ENCODE measurements at regions not wholly inside any gene's neighbourhood (a gene's known extent, or its start where the extent isn't known, plus 50 kb on each side); places are given as distances from the start of the nearest gene placed in this dataset.

DNA sequence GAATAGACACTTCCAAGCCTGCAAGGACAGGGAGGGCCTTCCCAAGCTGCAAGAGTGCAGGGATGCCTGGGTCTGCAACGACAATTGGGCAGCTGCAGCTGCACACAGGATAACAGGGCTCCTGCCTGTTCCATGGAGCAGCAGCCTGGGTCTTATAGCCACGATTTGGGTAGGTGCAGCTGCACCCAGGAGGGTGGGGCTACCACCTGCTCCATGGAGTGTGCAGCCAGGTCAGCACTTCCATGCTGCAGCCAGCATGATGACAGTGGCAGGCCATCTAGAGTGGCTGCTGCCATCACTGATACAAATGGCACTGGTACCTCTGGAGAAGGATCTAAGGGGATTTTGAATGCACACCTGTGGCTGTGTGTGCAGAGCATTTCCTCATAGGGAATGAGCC, 528.5 kb downstream of the DSC3 start:
- DNase-seq: no peak

DNA sequence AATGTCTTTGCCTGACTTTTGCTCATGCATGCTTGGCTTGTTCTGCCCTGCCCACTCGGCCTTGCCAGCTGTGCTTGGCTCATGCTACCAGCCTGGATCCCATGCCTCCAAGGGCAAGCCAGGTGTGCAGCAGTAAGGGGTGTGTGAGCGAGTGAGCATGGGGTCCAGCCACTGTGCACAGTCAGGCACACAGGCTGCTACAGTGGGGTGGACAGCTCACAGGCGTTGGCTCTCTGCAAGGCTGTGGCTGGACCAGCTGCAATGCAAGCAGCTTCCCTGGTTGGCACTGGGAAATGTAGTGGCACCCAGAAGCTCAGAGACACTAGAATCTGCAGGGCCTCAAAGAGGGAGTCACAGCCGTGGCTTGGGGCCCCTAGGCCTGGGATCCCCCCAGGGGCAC, 529.7 kb downstream of the DSC3 start:
- no peak for DNase-seq

DNA sequence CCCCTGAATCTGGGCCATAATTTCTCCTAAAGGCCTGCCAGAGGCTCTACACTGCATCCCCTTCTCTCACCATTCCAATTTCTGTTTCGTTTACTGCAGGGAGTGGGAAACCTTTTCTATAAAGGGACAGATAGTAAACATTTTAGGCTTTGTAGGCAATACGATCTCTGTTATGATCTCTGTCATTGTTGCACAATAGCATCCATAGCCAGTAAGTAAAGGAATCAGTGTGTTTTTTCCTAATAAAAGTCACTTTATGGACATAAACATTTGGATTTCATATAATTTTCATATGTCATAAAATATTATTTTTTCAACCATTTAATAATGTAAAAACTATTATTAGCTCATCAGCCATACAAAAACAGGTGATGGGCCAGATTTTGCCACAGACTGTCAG, 531.7 kb downstream of the DSC3 start:
- DNase-seq: no peak

DNA sequence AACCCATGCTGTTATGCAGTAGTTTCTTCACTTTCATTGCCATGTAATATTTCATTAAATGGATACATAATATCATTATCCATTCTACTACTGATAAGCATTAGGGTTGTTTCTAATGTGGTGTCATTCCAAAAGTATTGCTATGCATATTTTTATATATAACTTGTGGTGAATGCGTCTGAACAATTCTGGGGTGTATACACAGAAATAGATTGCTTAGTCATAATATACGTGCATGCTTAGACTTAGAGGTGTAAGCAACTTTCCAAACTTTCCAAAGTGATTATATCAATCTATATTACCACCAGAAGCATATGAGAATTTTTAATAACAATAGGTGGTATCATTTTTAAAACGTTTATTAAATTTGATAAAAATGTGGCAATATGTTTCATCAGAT, 540.9 kb downstream of the DSC3 start:
- DNase-seq: no peak

DNA sequence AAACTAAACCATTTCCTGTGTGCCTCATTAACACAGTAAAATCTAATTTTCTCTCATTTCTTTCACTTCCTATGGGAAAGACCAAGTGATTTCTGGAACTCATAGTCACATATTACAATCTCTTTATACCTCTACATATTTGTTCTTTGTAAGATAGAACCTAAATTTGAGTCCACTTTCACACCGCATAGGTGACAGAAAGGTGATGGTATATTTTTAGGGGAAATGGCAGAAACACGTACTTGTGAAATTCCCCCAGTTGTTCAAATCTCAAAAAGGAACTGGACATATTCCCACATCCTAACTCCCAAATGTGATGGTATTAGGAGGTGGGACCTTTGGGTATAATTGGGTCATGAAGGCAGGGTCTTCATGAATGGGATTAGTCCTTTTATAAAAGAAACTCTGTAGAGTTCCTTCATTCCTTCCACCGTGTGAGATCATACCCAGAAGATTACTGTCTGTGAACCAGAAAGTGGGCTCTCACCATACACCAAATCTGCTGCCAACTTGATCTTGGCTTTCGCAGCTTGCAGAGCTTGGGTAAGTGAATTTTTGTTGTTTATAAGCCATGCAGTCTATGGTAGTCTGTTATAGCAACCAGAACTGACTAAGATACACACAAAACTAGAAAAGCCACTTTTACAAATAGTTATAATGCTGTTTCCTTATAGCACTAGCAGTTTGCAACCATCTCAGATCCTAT, 542.1 kb downstream of the DSC3 start:
- DNase-seq: no peak

DNA sequence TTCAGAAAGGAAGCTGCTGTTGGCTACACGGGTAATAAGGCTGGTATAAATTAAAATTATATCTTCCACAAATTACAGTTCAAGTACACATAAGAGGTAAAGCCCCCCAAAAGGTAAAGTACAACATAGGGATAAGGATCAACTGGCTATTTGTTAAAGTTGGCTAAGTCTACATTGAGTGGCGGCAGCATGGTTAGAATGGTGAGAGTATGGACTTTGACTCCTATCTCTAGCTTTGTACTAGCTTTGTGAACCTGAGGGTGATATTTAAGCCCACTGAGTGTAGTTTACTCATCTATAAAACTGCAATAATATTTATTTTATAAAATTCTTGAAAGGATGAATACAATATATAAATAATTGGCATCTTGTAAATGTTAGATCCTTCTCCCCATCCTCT, 542.8 kb downstream of the DSC3 start:
- no peak for DNase-seq

DNA sequence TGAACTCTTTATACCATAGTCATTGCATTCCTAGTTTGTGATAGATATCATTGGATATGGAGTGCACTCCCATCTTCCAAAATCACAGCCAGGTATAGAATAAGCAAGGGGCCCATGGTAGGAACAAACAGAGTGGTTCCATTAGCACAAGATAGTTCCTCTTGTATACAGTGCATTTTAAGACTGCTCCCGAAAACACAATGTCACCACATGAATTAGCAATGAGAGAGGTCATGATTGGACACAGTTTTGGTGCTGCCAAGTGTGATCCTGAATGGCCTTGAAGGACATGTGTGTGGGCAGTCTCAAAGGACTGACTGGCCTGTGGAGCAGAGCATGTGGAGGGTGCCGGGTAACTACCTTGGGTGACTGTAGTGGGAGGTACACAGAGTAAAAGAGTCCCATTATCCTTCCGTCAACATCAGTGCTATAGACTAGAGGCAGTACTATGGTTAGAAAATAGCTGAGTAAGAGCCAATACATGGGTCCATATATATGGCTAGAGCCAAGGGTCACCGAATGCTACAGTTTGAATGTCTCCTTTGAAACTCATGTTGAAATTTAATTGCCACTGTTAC, 549.9 kb downstream of the DSC3 start:
- DNase-seq: no peak

DNA sequence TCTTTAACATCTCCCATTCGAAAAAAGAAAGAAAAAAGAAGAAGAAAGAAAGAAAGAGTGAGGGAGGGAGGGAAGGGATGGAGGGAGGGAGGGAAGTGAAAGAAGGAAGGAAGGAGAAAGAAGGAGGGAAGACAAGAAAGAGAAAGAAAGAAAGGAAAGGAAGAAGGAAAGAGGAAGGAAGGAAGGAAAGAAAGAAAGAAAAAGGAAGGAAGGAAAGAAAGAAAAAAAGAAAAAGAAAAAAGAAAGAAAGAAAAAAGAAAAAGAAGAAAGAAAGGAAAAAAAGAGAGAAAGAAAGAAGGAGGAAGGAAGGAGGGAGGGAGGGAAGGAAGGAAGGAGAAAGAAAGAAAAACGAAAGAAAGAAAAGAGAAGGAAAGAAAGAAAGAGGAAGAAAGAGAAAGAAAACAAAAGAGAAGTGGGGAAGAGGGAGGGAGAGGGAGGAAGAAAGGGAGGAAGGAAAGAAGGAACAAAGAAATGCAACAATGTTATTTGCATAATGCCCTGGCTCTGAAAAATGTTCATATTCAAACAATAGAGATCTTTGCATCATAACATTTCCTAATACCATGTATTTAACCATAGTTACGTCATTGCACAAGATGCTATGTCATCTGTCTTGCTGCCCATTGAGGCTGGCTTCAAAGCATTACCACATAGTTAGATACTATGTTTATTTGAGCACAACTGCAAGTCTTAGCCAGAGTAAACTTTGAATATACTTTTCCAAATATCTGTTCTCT, 550.6 kb downstream of the DSC3 start:
- no peak for DNase-seq

DNA sequence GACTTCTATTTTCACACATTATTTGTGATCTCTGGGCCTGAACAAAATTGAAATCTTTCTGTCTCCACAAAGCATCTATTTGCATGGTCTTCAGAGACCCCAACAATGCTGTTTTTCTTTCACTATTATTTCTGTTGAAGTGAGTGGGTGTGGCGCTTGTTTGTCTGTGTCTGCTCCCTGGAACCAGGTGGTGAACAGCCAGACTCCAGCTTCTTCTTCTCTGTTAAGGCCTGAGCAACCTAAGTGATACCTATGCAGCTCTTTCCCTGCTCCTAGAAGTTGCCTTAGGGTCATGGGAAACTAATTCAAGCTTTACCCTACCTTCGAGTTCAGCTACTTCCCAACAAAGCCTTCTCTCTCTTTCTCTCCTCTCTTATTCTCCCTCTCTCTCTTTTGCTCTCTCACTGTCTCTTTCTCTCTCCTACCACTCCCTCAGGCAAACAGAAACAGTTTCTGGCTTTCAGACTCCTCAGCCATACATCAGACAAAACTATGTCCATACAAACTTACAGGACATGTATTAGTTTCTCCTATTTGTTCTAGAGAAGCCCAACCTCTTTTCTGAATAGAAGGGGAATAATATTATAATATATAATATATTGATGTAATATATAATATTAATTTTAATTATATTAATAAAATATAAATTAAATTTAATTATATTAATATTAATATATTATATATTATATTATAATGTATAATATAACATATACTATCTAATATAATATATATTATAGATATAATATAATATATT, 552.5 kb downstream of the DSC3 start:
- DNase-seq: no peak

DNA sequence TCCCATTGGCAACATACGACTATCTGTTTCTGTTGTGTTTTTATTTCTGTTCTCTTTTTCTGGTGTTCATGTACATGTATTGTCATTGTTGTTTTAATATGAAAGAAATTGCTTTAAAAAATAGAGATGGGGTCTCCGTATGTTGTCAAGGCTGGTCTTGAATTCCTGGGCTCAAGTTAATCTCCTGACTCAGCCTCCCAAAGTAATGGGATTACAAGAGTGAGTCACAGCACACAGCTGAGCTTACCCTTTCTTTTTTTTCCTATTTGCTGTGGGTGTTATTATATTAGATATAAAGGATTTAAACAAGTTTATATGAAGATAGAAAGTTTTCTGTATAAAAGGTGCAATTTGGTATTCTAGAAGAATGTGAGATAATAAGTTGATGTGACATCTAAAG, 554.6 kb downstream of the DSC3 start:
- DNase-seq: no peak

DNA sequence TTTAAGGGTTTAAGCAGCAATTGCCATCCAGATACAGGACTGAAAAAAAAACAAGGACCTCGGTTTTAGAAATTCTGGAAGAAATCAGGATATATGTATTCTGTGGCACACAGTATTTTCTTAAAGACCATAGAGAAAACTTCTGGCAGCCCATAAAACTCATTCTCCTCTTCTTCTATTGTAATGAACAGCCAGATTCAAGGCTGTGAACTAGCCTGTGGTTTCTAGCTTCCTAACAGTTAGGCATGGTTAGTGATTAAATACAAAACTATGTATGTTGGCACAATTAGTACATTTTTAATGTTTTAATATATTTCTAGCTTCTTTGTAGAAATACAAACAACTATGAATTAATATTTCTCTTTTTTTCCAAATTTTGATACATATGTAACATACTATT, 555.7 kb downstream of the DSC3 start:
- no peak for DNase-seq

DNA sequence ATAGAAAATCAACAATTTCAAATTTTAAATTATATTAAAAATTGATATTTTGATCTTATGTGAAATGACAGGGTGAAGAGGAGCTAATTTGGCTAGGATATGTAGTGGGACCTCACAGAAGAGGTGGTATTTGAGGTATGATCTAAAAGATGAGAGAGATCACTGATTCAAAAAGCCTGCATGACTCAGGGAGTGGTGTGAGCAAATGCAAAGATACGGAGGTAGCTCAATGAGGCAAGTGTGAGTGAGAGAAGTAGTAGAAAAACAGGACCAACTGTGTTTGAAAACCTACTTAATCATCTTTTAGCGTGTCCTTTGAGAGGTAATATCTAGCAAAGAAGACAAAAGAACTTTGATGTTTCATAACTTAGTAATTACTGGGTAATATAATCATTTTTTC, 557.5 kb downstream of the DSC3 start:
- DNase-seq: no peak

DNA sequence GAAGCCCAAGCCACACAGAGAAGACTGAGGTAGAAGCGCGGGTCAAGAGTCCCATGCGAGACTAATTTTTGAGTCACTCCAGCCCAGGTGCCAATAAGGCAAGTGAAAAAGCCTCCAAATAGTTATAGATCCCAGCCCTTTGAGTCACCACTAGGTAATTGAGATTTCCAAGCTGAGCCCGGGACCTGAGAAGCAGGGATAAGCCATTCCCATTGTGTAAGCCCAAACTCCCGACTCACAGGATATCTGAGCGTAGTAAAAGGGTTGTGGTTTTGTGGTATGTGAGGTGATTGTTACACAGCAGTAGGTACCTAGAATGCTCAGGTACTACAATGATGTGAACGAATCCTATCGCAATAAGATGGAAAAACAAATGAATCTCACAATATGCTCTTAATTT, 560.7 kb downstream of the DSC3 start:
- DNase-seq: no peak

DNA sequence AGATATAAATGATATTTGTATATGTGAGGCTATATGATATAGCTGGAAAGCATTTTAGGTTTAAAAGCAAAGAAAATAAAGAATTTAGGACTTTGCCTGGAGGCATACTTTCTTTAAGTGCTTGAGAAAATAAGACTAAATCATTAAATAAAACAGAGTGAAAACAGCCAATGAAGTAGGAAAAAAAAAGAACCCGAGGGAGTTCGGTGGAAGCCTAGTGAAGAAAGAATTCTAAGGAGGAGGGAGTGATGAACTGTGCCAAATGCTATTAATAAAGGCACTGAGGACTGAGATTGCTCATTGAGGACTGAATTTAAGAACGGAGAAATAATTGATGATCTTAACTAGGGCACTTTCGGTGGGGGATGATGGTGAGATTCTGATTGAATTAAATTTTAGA, 573.5 kb downstream of the DSC3 start:
- no peak for DNase-seq

DNA sequence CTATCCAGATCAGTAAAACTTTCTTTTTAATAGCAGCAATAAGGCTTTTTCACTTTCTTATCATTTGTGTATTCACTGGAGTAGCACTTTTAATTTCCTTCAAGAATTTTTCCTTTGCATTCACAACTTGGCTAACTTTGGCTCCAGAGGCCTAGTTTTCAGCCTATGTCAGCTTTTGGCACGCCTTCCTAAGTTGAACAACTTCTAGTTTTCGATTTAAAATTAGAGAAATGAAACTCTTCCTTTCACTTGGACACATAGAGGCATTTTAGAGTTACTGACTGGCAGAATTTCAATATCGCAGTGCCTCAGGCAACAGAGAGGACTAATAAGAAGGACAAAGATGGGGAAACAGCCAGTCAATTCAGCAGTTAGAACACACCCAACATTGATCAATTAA, 577.4 kb downstream of the DSC3 start:
- DNase-seq: no peak

DNA sequence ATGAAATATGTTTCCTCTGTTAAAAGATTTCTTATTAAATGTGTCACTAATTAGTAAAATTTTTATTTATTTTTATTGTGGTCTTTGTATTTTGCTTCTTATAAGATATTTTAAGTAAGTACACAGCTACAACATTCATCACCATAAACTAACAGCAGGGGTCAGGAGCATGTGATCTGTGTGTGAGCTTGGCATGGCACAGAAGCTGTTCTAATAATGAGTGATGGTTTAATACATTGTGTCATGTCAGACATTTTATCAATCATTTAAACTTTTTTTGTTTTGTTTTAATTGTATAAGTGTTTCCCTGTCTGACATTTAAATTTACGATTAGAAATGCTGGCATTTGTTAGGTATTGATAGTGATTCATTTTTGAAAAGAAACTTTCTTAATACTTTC, 585.4 kb downstream of the DSC3 start:
- no peak for DNase-seq

DNA sequence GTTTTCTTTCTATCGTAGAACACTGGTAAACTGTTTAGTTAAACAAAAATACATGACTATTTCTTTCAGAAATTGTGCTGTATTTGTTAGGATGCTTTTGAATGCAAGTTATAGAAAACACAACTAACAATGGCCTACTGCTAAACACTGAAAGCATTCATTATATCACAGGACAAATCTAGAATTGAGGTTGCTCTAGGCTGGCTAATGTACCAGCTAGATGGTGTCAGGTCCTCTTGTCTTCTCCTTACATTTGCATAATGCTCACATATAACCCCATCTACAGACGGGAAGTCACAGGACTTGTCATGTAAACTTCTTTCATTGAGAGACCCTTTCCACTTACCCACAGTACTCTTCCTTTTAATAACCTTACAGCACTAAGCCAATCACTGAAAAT, 586.8 kb downstream of the DSC3 start:
- DNase-seq: no peak

DNA sequence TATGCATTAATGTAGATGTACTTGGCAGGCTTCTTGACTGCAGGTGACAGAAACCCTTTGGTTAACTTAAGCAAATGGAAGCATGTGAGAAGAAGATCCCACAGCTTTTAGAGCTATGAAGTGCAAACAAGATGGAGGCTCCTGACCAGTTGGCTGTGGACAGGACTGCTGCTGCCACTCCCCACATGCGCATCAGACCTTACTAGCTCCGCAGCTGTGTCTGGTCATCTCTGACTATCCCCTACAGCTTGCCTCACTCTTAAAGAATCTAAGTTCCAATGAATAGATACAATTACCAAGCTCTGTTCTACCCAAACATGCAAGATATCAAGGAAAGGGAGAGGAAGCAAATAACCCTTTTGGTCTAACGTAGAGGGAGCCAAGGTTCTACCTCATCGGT, 587.6 kb downstream of the DSC3 start:
- no peak for DNase-seq

DNA sequence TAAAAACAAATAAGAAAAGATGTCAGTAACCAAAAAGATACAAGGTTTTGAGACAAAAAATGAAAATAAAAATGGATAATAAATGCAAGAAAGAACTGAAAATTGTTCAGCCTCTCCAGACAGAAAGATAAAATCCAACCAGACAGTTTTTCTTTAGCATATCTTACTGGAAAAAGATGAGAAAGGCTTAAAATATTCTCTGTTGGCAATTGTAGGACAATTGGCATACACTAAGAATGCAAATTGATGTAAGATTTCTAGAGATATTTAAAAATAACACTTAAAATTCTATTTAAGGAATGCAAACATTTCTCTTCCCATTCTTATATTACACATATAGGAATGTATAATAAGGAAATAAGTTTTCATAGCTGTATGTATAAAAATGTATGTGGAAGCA, 590.6 kb downstream of the DSC3 start:
- DNase-seq: no peak

DNA sequence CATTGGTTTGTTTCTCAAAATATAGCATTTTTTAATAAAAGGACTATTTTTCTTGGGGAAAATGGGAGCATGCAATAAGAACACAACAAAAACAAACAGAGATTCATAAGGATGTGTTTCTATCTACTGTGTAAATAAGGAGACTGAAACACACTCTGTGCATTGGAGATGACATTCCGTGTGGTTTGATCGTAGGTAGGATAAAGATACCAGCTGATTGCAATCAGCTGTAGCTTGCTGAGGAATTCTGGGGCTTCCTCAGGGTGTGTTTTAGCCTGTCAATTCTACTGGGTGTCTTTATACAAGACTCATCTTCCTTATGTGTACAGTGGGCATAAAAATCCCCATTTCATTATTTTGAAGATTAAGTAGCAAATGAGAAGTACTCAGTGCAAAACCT, 591.6 kb downstream of the DSC3 start:
- DNase-seq: no peak

DNA sequence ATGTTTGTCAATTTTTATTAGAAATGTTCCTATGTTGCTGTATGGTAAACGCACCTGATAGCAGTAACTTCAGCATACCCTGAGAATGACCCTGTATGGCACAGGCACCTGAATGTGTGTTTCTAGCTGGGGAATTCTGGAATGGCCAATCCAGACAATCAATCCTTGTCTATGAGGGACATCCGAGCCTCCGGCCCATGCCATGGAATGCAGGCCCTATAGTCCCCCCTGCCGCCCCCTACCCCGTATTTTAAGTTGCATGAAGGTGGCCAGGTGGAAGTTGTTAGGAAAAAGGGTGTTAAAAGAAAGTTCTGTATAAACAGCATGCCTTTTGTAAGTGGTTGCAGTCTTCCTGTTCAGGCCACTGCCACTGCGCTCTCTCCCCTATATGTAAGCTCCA, 595.9 kb downstream of the DSC3 start:
- no peak for DNase-seq

DNA sequence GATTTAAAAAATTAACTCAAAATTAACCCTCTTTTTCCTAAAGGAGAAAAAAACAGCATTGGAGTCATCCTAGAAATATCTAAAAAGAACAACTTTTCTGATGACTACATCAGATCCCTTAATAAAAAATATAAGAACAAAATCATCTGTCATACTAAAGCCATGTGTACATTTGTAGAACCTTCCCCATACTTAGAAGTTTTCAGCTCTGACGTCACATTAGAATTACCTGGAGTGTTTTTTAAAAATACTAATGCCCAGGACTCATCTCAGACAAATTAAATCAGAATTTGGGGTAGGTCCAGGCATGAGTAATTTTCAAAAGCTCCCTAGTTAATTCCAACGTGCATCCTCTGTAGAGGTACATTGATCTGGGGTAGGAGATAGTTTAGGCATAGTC, 598.0 kb downstream of the DSC3 start:
- no peak for DNase-seq

DNA sequence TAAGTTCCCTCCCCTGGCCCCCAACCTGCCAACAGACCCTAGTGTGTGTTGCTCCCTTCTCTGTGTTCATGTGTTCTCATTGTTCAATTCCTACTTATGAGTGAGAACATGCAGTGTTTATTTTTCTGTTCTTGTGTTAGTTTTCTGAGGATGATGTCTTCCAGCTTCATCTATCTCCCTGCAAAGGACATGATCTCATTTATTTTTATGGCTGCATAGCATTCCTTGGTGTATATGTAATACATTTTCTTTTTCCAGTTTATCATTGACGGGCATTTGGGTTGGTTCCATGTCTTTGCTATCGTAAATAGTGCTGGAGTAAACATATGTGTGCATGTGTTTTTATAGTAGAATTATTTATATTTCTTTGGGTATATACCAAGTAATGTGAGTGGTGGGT, 602.2 kb downstream of the DSC3 start:
- DNase-seq: no peak

DNA sequence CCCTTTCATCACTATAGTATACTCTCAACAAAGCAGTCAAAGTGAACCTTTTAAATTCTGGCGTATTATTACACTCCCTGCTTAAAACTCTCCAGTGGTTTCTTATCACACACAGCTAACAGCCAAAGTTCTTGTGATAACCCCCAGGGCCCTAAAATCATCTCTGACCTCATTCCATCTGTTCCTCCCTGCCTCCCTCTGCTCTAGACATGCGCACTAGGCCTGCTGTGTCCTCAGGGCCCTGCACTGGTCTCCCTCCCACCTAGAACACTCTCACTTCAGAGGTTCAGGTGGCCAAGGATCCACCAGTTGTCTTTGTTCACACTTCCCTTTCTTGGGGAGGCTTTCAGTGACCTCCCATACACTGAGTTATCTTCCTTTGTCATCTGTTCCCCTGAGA, 603.4 kb downstream of the DSC3 start:
- no peak for DNase-seq

Measured in GOT3 (cell line).